BJ (cell line): ENCODE measurements at regions not wholly inside any gene's neighbourhood (a gene's known extent, or its start where the extent isn't known, plus 50 kb on each side); places are given as distances from the start of the nearest gene placed in this dataset.

Experiments
- CTCF ChIA-PET: fragments of 350-600 bp; formaldehyde crosslinking; extraction: SDS; loops from one replicate; lab custom pipeline; 2021; ENCODE audit warnings: antibody characterized with exemption, inconsistent platforms; lab: Yijun Ruan, JAX
- POLR2A ChIA-PET: fragments of 300-600 bp; sonication (Branson Sonifier 250); formaldehyde crosslinking; extraction: SDS; loops from one replicate; lab custom pipeline; 2021; ENCODE audit warnings: antibody characterized with exemption; lab: Charles Lee
- DNase-seq: peaks from one replicate; pipeline ENCODE4 v3.0.0-alpha.2; 2011; ENCODE audit warnings: low read depth
- H3K27me3 ChIP-seq: 2 replicates; pipeline ENCODE4 v1.6.0; 2011; ENCODE audit warnings: low read length; ENCODE audit not compliant: control insufficient read depth, insufficient read depth
- H3K36me3 ChIP-seq: 2 replicates; pipeline ENCODE4 v1.5.1; 2011; ENCODE audit warnings: low read length; ENCODE audit not compliant: control insufficient read depth, insufficient read depth
- H3K4me3 ChIP-seq: 2 replicates; pipeline ENCODE4 v1.5.1; 2011; ENCODE audit warnings: low read depth, mild to moderate bottlenecking, control low read depth, low read length
- CTCF ChIP-seq: IDR thresholded peaks from 2 replicates; pipeline ENCODE4 v1.5.1; 2011; ENCODE audit warnings: low read depth, mild to moderate bottlenecking, control low read depth, inconsistent platforms, low read length, moderate library complexity; ENCODE audit not compliant: insufficient read depth

DNA sequence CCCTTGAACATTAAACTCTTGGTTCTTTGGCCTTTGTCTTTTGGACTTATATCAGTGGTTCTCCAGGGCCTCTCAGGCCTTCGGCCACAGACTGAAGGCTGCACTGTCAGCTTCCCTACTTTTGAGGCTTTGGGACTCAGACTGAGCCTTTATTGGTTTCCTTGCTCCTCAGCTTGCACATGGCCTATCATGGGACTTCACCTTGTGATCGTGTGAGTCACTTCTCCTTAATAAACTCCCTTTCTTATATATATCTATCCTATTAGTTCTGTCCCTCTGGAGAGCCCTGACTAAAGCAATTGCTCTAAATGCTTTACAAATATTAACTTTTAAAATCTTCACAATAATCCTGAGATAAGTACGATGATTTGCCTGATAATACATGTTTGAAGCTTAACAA is 353.6 kb upstream of the TRIB2 start:
- no peak for TF ChIP-seq CTCF
- ChIA-PET POLR2A (no interaction called here), CTCF (no interaction called here)
- DNase-seq = no peak
- Histone ChIP-seq H3K4me3 (no peak overlapping the region), H3K36me3 (no peaks in the 10 kb centered on the region), H3K27me3 (no peaks in the 10 kb centered on the region; the same call in 1 of the 2 replicates)

- H3K27me3 ChIP-seq = no peaks in the 10 kb centered on the region; the same call in 1 of the 2 replicates
- CTCF ChIA-PET = no interaction called here
- H3K36me3 ChIP-seq = no peaks in the 10 kb centered on the region
- no peak for TF ChIP-seq CTCF
- no peak overlapping the region for H3K4me3 ChIP-seq
- DNase-seq = no peak
- POLR2A ChIA-PET = no interaction called here
Measured at GRCh38 chr2:12363569-12363968, 353.2 kb upstream of the TRIB2 start.

DNA sequence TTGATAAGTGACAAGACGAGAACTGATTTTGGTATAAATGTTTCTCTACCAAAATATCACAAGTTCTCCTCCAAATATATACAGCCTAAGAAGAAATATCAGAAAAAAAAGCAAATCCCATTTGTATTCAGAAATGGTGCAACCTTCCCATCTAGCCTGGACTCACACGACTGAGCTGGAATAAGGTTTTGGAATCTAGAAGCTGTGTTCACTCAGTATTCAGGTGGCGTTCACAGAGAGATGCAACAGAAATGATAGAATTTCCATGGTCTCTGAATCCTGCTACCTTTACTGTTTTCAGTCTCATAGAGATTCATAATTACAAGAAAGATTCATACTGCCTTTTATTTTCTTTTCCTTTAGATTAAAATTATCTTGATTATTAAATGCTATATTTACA is 347.2 kb upstream of the TRIB2 start:
- CTCF ChIA-PET = no interaction called here
- no peak for TF ChIP-seq CTCF

DNA sequence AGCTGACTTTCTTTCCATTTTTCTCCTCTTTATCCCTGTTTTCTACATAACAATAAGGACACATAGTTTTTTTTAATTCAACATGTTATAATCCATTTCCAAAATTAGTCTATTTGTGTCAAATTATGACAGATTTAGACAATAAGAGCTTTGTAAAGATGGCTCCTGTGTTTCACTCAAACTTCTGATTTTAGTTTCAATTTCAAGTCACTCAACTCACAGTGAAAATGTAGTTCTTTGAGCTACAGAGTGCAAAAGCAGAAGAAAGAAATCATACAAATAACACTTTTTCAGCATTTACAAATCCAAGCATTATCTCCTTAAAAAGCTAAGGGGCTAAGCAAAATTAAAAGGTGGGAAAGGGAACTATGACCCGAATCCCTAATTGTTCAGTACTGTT is 340.7 kb upstream of the TRIB2 start:
- POLR2A ChIA-PET = interaction anchor here (0.6 kb wide), 1 partner anchor 15 kb away, joined by 3 read pairs; no protein-coding TSS in a partner anchor
- no peak overlapping the region for H3K4me3 ChIP-seq
- no peaks in the 10 kb centered on the region for H3K27me3 ChIP-seq
- no peak for DNase-seq
- CTCF ChIA-PET = no interaction called here
- no peaks in the 10 kb centered on the region for H3K36me3 ChIP-seq
- no peak for TF ChIP-seq CTCF

More for the DNA sequence above, 347.2 kb upstream of the TRIB2 start:
- POLR2A ChIA-PET = no interaction called here
- no peak for DNase-seq
- no peak overlapping the region for H3K4me3 ChIP-seq
- no peaks in the 10 kb centered on the region; the same call in 1 of the 2 replicates for H3K27me3 ChIP-seq
- H3K36me3 ChIP-seq = no peaks in the 10 kb centered on the region

DNA sequence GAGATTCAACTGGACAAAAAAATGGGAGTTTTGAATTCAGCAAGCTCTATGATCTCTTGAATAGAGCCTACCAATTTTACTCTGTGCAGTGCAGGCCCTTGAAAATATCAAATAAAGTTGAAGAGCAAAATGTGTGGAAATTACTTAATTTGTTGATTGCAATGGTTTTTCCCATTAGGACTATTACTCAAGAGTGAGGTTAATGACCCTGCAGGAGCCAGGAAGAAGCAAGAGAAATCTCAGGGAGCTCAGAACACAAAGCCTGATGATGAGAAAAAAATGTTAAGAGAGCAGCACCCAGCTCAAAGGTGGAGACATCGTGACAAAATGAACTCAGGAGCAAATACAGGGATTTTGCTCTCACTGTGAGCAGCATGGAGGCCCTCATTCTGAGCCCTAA is 337.6 kb upstream of the TRIB2 start:
- no peak for DNase-seq
- CTCF ChIA-PET = interaction anchor here (0.6 to 1.6 kb wide), 2 partner anchors 12 to 69 kb away, joined by 3 to 6 read pairs; no protein-coding TSS in a partner anchor

More for the DNA sequence above, 337.6 kb upstream of the TRIB2 start:
- no peaks in the 10 kb centered on the region for H3K27me3 ChIP-seq
- TF ChIP-seq CTCF = no peak
- POLR2A ChIA-PET = no interaction called here
- no peaks in the 10 kb centered on the region for H3K36me3 ChIP-seq
- H3K4me3 ChIP-seq = no peak overlapping the region
